NCI-H446 treated with DMSO at 0.1 percent for 48 hours (cell line): ENCODE measurements at regions not wholly inside any gene's neighbourhood (a gene's known extent, or its start where the extent isn't known, plus 50 kb on each side); places are given as distances from the start of the nearest gene placed in this dataset.
"Not testable (repeated sequence)": the region's sequence is repeated elsewhere in the genome, so short reads cannot be mapped to it uniquely, and the experiment has no call there.

Experiments used
- DNase-seq: peaks from one replicate; lab custom pipeline; 2025; lab: John Stamatoyannopoulos, UW

GRCh38 chr6:115631028-115631427 lies 429.7 kb downstream of the FRK start:
- DNase-seq, result no peak

- no peak for DNase-seq
Measured at GRCh38 chr6:115630424-115631024, 430.2 kb downstream of the FRK start.

GRCh38 chr6:115629415-115629814 lies 431.3 kb downstream of the FRK start:
- DNase-seq, result no peak

GRCh38 chr6:115618256-115618655 lies 442.4 kb downstream of the FRK start:
- no peak for DNase-seq

- no peak for DNase-seq
Measured at GRCh38 chr6:115617031-115617430, 443.7 kb downstream of the FRK start.

GRCh38 chr6:115613488-115613887 lies 447.2 kb downstream of the FRK start:
- DNase-seq, result peak; percentile 10

- no peak for DNase-seq
Measured at GRCh38 chr6:115612796-115613479, 447.8 kb downstream of the FRK start.

GRCh38 chr6:115612216-115612615 lies 448.5 kb downstream of the FRK start:
- no peak for DNase-seq

- no peak for DNase-seq
Measured at GRCh38 chr6:115610696-115611095, 450.0 kb downstream of the FRK start.

- no peak for DNase-seq
Measured at GRCh38 chr6:115609111-115609510, 451.6 kb downstream of the FRK start.

GRCh38 chr6:115602466-115602865 lies 458.2 kb downstream of the FRK start:
- no peak for DNase-seq

GRCh38 chr6:115601509-115601908 lies 459.2 kb downstream of the FRK start:
- DNase-seq, result no peak

GRCh38 chr6:115601064-115601463 lies 459.6 kb downstream of the FRK start:
- DNase-seq, result no peak

GRCh38 chr6:115594891-115595290 lies 465.8 kb downstream of the FRK start:
- DNase-seq, result no peak

- DNase-seq, result no peak
Measured at GRCh38 chr6:115592025-115592424, 468.7 kb downstream of the FRK start.

- DNase-seq, result not testable (repeated sequence)
Measured at GRCh38 chr6:115589072-115589471, 471.6 kb downstream of the FRK start.

- DNase-seq, result no peak
Measured at GRCh38 chr6:115583290-115583689, 477.4 kb downstream of the FRK start.

- no peak for DNase-seq
Measured at GRCh38 chr6:115582386-115582785, 478.3 kb downstream of the FRK start.

GRCh38 chr6:115579565-115579964 lies 481.1 kb downstream of the FRK start:
- DNase-seq, result not testable (repeated sequence)

- no peak for DNase-seq
Measured at GRCh38 chr6:115577270-115577669, 483.4 kb downstream of the FRK start.

- no peak for DNase-seq
Measured at GRCh38 chr6:115575285-115575684, 485.4 kb downstream of the FRK start.

GRCh38 chr6:115573861-115574260 lies 486.8 kb downstream of the FRK start:
- DNase-seq, result no peak

GRCh38 chr6:115570331-115570730 lies 490.4 kb downstream of the FRK start:
- no peak for DNase-seq

GRCh38 chr6:115554060-115554459 lies 506.6 kb downstream of the FRK start:
- DNase-seq, result no peak
